ENCODE measurements at regions not wholly inside any gene's neighbourhood (a gene's known extent, or its start where the extent isn't known, plus 50 kb on each side); places are given as distances from the start of the nearest gene placed in this dataset.

GRCh38 chr12:39125566-39125965, 220.2 kb upstream of the CPNE8 start:
- Histone ChIP-seq H3K23me2 (ENCODE audit: insufficient read length, low read depth, low read length, poor library complexity, severe bottlenecking) (no peaks in the 10 kb centered on the region), H2AFZ (ENCODE audit: low read length) (no peak overlapping the region), H3K4me2 (ENCODE audit: insufficient read depth, insufficient read length, low read length) (no peak overlapping the region), H2BK15ac (ENCODE audit: low read depth, low read length) (no peak overlapping the region), H3K23ac (ENCODE audit: insufficient read length, low read depth, low read length) (no peak overlapping the region), H2BK5ac (ENCODE audit: insufficient read length, low read length) (no peak overlapping the region), H2AK5ac (ENCODE audit: insufficient read length, low read length) (no peak overlapping the region), H4K20me1 (ENCODE audit: control insufficient read depth, insufficient read depth, insufficient read length) (no peaks in the 10 kb centered on the region), H3K4me1 (ENCODE audit: insufficient read depth, low read length) (peaks cover 6% of the 10 kb centered on the region; the same call in 1 of the 2 replicates), H3K9me3 (ENCODE audit: control insufficient read depth, low read depth, low read length) (no peaks in the 10 kb centered on the region), H3K9ac (ENCODE audit: extremely low read depth, insufficient read length, low read length) (no peak overlapping the region), H3K18ac (ENCODE audit: insufficient read length, low read depth, low read length) (no peak overlapping the region), H4K8ac (replicated peaks; ENCODE audit: insufficient read length, low read depth, low read length) (no peak overlapping the region), H3K56ac (ENCODE audit: insufficient read length, low read depth, low read length) (no peak overlapping the region), H3K14ac (ENCODE audit: insufficient read depth, low read length) (no peak overlapping the region), H3T11ph (ENCODE audit: low read length) (no peak overlapping the region), H3K79me2 (ENCODE audit: insufficient read depth, low read length) (no peaks in the 10 kb centered on the region), H2BK120ac (ENCODE audit: low read depth, low read length, poor library complexity, severe bottlenecking) (no peak overlapping the region), H4K91ac (ENCODE audit: insufficient read length, low read depth, low read length) (no peak overlapping the region), H3K27me3 (ENCODE audit: insufficient read depth, low read length) (no peaks in the 10 kb centered on the region), H2BK20ac (ENCODE audit: low read depth, low read length, poor library complexity, severe bottlenecking) (no peak overlapping the region), H3K79me1 (ENCODE audit: insufficient read depth, low read depth, low read length, poor library complexity, severe bottlenecking) (no peaks in the 10 kb centered on the region), H3K4ac (ENCODE audit: low read depth, low read length) (no peak overlapping the region), H3K27ac (ENCODE audit: insufficient read length, low read depth, low read length) (no peak overlapping the region), H4K5ac (ENCODE audit: insufficient read length, low read depth, low read length) (no peak overlapping the region), H2BK12ac (ENCODE audit: insufficient read length, low read depth, low read length) (no peak overlapping the region)
- H3K27me3 Mint-ChIP-seq (ENCODE audit: low read depth) = no peaks in the 10 kb centered on the region
- H3K27ac Mint-ChIP-seq = no peak overlapping the region; a peak in 1 of 7 replicates
- H3K9me3 Mint-ChIP-seq = peaks cover 7 to 8% of the 10 kb centered on the region in 2 experiments; a peak in 4 of 5 replicates
- no peak overlapping the region for H3K4me3 Mint-ChIP-seq
- WGBS (ENCODE audit: extremely low coverage, insufficient read length, low lambda C conversion rate) = no CpG with 5 or more reads among the region's 2 CpGs
- H3K4me1 Mint-ChIP-seq = peaks cover 34 to 41% of the 10 kb centered on the region in 2 experiments
- DNase-seq = no peak
- TF ChIP-seq, protein P1, sequence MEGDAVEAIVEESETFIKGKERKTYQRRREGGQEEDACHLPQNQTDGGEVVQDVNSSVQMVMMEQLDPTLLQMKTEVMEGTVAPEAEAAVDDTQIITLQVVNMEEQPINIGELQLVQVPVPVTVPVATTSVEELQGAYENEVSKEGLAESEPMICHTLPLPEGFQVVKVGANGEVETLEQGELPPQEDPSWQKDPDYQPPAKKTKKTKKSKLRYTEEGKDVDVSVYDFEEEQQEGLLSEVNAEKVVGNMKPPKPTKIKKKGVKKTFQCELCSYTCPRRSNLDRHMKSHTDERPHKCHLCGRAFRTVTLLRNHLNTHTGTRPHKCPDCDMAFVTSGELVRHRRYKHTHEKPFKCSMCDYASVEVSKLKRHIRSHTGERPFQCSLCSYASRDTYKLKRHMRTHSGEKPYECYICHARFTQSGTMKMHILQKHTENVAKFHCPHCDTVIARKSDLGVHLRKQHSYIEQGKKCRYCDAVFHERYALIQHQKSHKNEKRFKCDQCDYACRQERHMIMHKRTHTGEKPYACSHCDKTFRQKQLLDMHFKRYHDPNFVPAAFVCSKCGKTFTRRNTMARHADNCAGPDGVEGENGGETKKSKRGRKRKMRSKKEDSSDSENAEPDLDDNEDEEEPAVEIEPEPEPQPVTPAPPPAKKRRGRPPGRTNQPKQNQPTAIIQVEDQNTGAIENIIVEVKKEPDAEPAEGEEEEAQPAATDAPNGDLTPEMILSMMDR (conservative IDR thresholded peaks at IDR 0.05) = no peak
- peaks cover 0 to 6% (median 0%) of the 10 kb centered on the region in 3 experiments; a peak in 3 of 7 replicates for H3K36me3 Mint-ChIP-seq (ENCODE audit: insufficient read depth in 1 of 3, low read depth in 3 of 3)

Measured in H9 (cell line).